Effector CD8-positive, alpha-beta T cell (primary cell): ENCODE measurements at regions not wholly inside any gene's neighbourhood (a gene's known extent, or its start where the extent isn't known, plus 50 kb on each side); places are given as distances from the start of the nearest gene placed in this dataset.
"Not testable (repeated sequence)": the region's sequence is repeated elsewhere in the genome, so short reads cannot be mapped to it uniquely, and the experiment has no call there.

Experiments used
- DNase-seq: peaks from one replicate; lab custom pipeline; 2025; lab: John Stamatoyannopoulos, UW

DNA sequence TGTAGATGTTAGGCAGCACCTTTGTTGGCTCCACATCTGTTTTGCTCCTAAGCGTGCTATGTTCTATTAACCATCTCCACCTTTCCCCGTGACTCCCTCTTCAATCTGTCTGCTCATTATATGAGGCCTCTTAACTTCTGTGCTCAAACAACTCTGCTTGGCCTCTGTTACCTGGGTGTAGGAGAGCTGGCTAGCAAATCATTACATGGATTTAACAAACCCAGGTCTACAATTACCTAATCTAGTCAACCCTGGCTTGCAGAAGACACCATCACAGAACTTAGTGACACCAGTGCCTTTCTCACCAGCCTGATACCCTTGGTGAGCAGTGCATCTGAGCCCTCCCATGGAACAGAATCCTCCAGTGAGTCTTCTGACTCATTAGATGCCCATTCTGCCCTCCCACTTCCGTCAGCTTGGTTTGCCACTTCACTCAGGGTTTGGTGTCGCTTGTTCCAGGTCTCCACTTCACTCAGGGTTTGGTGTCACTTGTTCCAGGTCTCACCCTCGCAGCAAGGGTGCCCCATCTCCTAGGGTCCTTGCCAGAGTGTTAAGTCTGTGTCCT, 92.0 kb upstream of the KIF26B start:
- DNase-seq, result no peak

DNA sequence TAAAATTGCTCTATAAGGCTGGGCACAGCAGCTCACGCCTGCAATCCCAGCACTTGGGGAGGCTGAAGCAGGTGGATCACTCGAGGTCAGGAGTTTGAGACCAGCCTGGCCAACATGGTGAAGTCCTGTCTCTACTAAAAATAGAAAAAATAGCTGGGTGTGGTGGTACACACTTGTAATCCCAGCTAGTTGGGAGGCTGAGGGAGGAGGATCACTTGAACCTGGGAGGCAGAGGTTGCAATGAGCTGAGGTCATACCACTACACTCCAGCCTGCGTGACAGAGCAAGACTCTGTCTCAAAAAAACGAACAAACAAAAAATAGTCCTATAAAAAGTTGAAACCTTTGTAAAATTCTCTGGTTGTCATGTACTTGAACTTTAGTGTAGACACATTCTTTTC, 93.0 kb upstream of the KIF26B start:
- not testable (repeated sequence) for DNase-seq

DNA sequence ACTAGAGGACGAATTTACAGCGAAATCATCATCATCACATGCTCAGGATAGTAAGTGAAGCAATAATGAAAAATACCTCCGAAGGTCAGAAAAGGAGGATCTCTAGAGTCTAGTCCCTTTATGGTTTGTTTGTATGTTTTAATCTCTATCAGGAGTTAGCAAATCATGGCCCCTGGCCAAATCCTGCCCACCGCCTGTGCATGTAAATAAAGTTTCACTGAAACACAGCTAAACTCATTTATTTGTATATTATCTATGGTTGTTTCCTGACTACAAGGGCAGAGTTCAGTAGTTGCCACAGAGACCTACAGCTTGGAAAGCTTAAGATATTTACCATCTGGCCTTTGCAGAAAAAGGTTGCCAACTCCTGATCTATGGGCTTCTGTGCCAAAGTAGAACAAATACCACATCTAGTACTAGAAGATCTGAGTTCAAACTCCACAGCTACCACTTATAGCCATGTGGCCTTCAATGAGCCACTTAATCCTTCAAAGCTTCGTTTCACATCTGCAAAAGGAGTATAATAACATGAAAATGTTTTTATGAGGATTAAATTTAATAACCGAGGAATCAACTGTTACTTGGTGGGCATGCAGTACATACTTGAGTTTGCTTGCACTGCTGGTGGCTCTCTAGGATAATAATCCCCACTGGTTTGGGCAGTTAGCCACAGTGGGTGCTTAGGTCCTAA, 94.0 kb upstream of the KIF26B start:
- DNase-seq, result no peak

DNA sequence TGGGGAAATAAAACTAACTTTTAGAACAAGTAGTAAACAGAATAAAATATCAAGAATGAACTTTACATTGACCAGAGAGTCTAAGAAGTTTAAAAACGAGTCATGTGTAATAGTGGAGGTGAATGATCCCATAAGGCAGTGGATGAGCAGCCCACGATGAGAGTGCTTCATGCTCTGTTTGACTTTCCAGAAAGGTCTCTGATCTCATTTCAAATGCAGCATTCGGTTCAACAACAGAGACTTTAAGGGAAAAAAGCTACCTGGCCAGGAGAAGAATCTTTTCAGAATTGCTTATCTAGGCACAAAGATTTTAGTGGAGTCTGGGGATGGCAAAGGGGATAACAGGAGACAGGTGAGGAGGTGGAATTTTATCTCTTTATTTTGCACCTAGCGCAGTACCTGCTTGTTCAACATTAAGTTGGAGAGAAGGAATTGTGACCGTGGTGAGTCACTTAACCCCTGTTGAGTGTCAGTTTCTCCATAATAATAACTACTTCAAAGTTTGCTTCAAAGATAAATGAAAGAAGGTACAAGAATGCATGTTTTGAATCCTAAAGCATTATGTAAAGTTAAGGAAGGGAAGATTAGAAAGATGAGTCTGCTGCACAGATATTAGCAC, 94.9 kb upstream of the KIF26B start:
- DNase-seq, result no peak

GRCh38 chr1:245058882-245059281, 95.9 kb upstream of the KIF26B start:
- no peak for DNase-seq

- DNase-seq, result no peak
These were observed 96.3 kb upstream of the KIF26B start for GRCh38 chr1:245058436-245058835.

DNA sequence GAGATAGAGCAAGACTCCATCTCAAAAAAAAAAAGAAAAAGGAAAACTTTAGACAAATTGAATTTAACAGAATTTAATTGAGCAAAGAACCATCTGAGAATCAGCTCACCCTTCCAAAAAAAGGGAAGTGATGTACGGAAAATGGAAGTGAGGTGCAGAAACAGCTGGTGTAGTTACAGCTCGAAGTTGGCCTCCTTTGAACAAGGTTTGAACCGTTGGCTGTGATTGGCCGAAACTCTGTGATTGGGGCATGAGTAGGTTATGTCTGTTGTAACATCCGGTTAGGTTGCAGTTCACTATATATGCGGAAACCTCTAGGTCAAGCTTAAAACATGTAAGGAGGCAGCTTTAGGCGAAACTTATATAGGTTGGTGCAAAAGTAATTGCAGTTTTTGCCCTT, 97.9 kb upstream of the KIF26B start:
- no peak for DNase-seq

- DNase-seq, result not testable (repeated sequence)
These were observed 98.5 kb upstream of the KIF26B start for GRCh38 chr1:245056296-245056695.

DNA sequence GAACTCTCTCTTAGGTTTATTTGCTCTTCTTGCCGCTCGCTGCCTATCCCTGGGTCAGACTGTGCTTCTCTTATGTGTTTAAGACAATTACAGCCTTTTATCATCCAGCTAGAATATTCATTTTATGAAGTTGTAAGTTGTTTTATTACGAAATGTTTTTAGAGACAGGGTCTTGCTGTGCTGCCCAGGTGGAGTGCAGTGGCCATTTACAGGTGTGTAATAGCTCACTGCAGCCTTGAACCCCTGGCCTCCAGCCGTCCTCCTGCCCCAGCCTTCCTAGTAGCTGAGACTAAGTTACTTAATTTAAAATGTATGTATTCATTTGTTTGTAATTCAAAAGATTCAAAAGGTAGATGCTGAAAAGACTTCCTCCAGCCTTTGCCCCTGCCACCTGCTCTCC, 99.0 kb upstream of the KIF26B start:
- DNase-seq, result no peak

DNA sequence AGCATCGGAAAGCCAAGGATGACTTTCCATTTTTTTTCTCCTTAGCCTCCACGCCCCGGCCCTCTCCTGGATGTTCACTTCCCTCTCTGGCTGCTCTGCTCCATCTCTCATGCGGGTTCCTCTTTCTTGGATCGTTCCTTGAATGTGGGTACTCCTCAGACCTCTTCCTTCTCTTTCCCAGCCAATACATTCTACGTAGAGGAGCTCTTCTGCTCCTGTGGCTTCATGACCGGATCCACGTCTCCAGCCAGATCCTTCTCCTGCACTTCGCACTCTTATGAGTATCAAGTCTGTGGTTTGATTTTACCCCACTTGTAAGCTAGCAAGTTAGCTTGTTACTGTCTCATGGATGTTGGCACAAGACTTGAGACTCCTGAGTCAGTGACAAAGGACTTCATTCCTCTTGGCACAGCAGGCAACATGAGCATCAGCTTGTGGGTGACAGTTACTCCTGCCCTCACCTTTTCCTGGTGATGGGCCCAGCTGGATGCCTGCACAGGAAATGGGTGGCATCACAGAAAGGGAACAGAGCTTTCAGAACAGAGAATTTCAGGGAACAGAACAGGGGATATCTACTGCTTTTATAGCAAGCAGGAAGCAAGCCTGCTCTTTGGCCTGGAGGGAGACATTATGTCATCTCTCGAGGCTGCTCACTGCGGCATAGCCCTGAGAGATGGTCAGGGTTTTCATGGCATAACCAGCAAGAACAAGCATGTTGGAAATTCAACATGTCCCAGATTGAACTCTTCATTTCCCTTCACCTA, 100.1 kb upstream of the KIF26B start:
- DNase-seq, result no peak

DNA sequence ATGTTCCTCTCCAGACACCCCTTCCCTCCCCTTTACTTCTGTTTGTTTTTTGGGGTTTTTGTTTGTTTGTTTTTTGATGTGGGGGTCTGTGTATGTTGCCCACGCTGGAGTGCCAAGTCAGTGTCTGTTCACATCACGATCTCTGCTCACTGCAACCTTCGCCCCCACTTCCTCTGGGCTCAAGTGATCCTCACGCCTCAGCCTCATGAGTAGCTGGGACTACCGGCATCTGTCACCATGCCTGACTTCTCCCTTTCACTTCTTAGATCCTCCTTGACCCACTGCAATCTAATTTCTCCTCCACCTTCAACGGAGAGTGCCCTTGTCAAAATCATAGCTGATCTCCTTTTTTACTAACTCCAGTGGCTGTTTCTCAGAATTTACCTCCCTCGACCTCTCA, 100.7 kb upstream of the KIF26B start:
- DNase-seq, result no peak

DNA sequence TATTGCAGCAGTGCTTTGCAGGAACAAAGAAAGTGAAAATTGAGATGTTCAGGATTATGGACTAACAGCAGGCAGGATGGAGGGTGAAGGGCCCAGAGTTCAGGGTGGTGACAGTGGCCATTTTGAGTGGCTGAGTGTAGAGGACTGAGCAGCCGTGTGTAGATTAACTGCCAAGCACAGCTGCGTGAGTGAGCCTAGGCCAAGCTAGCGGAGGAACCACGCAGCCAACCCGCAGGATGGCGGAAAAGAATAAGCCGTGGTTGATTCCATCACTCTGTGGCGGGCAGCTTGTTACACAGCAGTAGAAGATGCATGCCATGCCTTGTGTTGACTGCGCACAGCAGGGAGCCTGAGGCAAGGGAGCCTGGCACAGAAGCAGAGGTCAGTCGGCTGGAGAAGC, 102.5 kb upstream of the KIF26B start:
- DNase-seq, result no peak

- DNase-seq, result no peak
These were observed 103.2 kb upstream of the KIF26B start for GRCh38 chr1:245051349-245052221.

- DNase-seq, result no peak
These were observed 108.0 kb upstream of the KIF26B start for GRCh38 chr1:245046769-245047168.

GRCh38 chr1:245046315-245046714, 108.5 kb upstream of the KIF26B start:
- no peak for DNase-seq

DNA sequence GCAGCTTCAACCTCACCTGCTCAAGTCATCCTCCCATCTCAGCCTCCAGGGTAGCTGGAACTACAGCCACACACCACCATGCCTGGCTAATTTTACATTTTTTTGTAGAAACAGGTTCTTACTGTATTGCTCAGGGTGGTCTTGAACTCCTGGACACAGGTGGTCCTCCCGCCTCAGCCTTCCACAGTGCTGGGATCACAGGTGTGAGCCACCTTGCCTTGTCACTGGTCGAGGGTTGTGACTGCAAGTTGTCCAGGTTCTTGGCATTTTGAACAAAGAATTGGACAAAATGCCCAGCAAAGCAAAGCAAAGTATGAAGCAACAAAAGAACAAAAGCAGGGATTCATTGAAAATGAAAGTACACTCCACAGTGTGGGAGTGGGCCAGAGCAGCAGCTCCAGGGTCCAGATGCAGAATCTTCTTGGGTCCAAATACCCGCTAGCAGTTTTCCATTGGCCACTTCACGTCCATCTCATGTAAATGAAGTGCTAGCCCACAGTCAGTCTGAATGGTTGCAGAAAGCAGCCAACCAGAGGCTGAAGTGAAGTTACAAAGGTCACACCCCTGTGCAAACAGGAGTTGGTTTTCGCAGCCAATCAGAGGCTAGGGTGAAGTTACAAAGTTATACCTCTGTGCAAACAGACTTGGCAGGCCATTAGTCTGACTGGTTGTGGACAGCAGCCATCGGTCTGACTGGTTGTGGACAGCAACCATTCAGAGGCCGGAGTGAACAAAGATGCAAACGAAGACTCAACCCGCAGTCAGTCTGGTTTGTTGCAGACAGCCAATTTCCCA, 109.5 kb upstream of the KIF26B start:
- no peak for DNase-seq

- no peak for DNase-seq
These were observed 111.2 kb upstream of the KIF26B start for GRCh38 chr1:245043611-245043940.

GRCh38 chr1:245041058-245041698, 113.6 kb upstream of the KIF26B start:
- no peak for DNase-seq

DNA sequence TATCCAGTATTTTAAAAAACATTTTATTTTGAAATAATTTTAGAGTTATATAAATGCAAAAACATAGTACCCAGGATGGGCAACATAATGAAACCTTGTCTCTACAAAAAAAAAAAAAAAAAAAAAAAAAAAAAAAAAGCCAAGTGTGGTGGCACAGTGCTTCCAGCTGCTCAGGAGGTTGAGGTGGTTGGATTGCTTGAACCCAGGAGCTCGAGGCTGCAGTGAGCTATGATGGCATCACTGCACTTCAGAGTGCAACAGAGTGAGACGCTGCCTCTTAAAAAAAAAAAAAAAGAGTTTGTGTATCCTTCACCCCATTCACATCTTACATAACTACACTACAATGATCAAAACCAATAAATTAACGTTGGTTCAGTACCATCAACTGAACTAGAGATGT, 115.6 kb upstream of the KIF26B start:
- DNase-seq, result no peak

DNA sequence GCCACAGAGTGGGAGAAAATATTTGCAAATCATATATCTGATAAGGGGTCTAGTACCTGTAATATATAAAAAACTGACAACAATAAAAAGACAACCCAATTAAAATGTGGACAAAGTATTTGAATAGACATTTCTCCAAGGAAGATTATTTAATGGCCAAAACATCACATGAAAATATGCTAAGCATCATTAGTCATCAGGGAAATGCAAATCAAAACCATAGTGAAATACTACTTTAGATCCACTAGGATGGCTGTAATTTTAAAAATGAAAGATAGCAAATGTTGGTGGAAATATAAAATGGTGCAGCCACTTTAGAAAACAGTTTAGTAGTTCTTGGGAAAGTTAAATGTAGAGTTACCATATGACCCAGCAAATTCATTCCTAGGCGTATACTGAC, 118.7 kb upstream of the KIF26B start:
- DNase-seq, result no peak

DNA sequence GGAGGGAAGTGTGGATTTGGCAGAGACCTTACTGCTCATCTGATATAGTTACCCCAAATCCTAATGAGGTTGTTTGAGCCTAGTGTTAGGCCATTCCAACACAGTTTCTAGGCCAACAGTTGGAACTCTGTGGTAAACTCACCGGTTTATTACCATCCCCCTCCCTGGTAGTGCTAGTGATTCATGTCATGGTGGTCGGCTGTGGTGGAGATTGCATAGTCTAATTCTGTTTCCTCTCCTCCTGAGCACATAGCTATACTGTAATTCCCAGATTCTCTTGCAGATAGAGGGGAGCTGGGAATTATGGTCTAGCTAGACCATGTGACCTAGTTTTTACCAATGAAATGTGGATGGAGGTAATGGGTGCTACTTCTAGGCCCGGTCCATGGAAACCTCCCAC, 123.7 kb upstream of the KIF26B start:
- DNase-seq, result no peak
